MM.1S (cell line): ENCODE measurements at regions not wholly inside any gene's neighbourhood (a gene's known extent, or its start where the extent isn't known, plus 50 kb on each side); places are given as distances from the start of the nearest gene placed in this dataset.

Experiments
- DNase-seq: peaks from one replicate; pipeline ENCODE4 v3.0.0-alpha.2; 2015
- H2AFZ ChIP-seq: fragments of 300-600 bp; sonication (generic); 2 replicates; pipeline ENCODE4 v1.6.0; 2016; ENCODE audit warnings: antibody characterized with exemption, low read length
- H3F3A ChIP-seq: fragments of 300-600 bp; sonication (generic); 2 replicates; pipeline ENCODE4 v1.6.1; 2016; ENCODE audit warnings: mild to moderate bottlenecking, antibody characterized with exemption, low read length, moderate library complexity, mixed read lengths; ENCODE audit not compliant: insufficient read depth
- H3K27ac ChIP-seq: fragments of 300-600 bp; sonication (generic); 2 replicates; pipeline ENCODE4 v1.5.1; 2016; ENCODE audit warnings: mild to moderate bottlenecking, low read length
- H3K27me3 ChIP-seq: fragments of 300-600 bp; sonication (generic); replicated peaks from 2 replicates; pipeline ENCODE4 v1.6.0; 2016; ENCODE audit warnings: low read length; ENCODE audit not compliant: insufficient read depth
- H3K36me3 ChIP-seq: fragments of 300-600 bp; sonication (generic); replicated peaks from 2 replicates; pipeline ENCODE4 v1.6.1; 2016; ENCODE audit warnings: mild to moderate bottlenecking, low read length, mixed read lengths; ENCODE audit not compliant: insufficient read depth
- H3K4me1 ChIP-seq: fragments of 300-600 bp; sonication (generic); 2 replicates; pipeline ENCODE4 v1.6.1; 2016; ENCODE audit warnings: low read length, mixed read lengths
- H3K4me2 ChIP-seq: fragments of 300-600 bp; sonication (generic); 2 replicates; pipeline ENCODE4 v1.6.0; 2016; ENCODE audit warnings: low read depth, low read length
- H3K4me3 ChIP-seq: fragments of 300-600 bp; sonication (generic); 2 replicates; pipeline ENCODE4 v1.5.1; 2016; ENCODE audit warnings: low read length, mixed read lengths
- H3K79me2 ChIP-seq: fragments of 300-600 bp; sonication (generic); 2 replicates; pipeline ENCODE4 v1.6.1; 2016; ENCODE audit warnings: mixed run types, low read length, mixed read lengths
- H3K9ac ChIP-seq: fragments of 300-600 bp; sonication (generic); 2 replicates; pipeline ENCODE4 v1.6.1; 2016; ENCODE audit warnings: low read length, mixed read lengths
- H3K9me2 ChIP-seq: fragments of 300-600 bp; sonication (generic); replicated peaks from 2 replicates; pipeline ENCODE4 v1.6.1; 2016; ENCODE audit warnings: mild to moderate bottlenecking, low read length, mixed read lengths; ENCODE audit not compliant: insufficient read depth
- H3K9me3 ChIP-seq: fragments of 300-600 bp; sonication (generic); replicated peaks from 2 replicates; pipeline ENCODE4 v1.6.1; 2016; ENCODE audit warnings: mild to moderate bottlenecking, low read length, mixed read lengths; ENCODE audit not compliant: insufficient read depth
- H4K20me1 ChIP-seq: fragments of 300-600 bp; sonication (generic); 2 replicates; pipeline ENCODE4 v1.6.1; 2016; ENCODE audit warnings: mild to moderate bottlenecking, low read length, moderate library complexity, mixed read lengths; ENCODE audit not compliant: insufficient read depth
- EZH2 ChIP-seq: fragments of 300-600 bp; sonication (generic); optimal IDR thresholded peaks from 2 replicates; pipeline ENCODE3; 2017; ENCODE audit warnings: low read depth, mild to moderate bottlenecking, antibody characterized with exemption, low read length, mixed read lengths
- EZH2phosphoT487 ChIP-seq: fragments of 300-600 bp; sonication (generic); IDR thresholded peaks from 2 replicates; pipeline ENCODE4 v1.6.1; 2018; ENCODE audit warnings: antibody characterized with exemption, low read length
- TF ChIP-seq, protein P1 (sequence below): fragments of 300-600 bp; sonication (generic); IDR thresholded peaks from 2 replicates; pipeline ENCODE4 v1.5.1; 2016; ENCODE audit warnings: antibody characterized with exemption, low read length, mixed read lengths

DNA sequence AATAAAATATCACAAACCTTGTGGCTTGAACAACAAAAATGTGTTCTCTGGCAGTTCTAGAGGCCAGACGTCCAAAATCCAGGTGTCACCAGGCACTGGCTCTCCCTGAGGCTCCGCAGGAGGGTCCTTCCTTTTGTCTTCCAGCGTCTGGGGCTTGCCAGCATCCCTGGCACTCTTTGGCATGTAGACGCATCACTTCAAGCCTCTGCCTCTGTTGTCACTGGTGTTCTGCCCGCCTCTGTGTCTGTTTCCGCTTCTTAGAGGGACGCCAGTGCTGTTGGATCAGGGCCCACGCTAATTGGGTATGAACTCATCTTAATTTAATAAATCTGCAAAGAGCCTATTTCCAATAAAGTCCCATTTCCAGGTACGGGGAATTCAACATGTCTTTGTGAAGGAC lies 273.7 kb upstream of the C1orf174 start:
- Histone ChIP-seq H3K27me3 (peaks cover 65% of the 10 kb centered on the region), H3K27ac (no peak overlapping the region), H3K4me1 (no peaks in the 10 kb centered on the region), H3K9me3 (no peaks in the 10 kb centered on the region), H3K4me2 (no peak overlapping the region), H3K36me3 (no peaks in the 10 kb centered on the region), H3K9me2 (no peaks in the 10 kb centered on the region), H2AFZ (no peak overlapping the region), H3F3A (no peaks in the 10 kb centered on the region), H4K20me1 (no peaks in the 10 kb centered on the region), H3K4me3 (no peak overlapping the region), H3K79me2 (no peaks in the 10 kb centered on the region), H3K9ac (no peak overlapping the region)
- TF ChIP-seq EZH2 (no peak), EZH2phosphoT487 (no peak)
- TF ChIP-seq, protein P1, sequence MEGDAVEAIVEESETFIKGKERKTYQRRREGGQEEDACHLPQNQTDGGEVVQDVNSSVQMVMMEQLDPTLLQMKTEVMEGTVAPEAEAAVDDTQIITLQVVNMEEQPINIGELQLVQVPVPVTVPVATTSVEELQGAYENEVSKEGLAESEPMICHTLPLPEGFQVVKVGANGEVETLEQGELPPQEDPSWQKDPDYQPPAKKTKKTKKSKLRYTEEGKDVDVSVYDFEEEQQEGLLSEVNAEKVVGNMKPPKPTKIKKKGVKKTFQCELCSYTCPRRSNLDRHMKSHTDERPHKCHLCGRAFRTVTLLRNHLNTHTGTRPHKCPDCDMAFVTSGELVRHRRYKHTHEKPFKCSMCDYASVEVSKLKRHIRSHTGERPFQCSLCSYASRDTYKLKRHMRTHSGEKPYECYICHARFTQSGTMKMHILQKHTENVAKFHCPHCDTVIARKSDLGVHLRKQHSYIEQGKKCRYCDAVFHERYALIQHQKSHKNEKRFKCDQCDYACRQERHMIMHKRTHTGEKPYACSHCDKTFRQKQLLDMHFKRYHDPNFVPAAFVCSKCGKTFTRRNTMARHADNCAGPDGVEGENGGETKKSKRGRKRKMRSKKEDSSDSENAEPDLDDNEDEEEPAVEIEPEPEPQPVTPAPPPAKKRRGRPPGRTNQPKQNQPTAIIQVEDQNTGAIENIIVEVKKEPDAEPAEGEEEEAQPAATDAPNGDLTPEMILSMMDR, result no peak
- DNase-seq, result no peak

DNA sequence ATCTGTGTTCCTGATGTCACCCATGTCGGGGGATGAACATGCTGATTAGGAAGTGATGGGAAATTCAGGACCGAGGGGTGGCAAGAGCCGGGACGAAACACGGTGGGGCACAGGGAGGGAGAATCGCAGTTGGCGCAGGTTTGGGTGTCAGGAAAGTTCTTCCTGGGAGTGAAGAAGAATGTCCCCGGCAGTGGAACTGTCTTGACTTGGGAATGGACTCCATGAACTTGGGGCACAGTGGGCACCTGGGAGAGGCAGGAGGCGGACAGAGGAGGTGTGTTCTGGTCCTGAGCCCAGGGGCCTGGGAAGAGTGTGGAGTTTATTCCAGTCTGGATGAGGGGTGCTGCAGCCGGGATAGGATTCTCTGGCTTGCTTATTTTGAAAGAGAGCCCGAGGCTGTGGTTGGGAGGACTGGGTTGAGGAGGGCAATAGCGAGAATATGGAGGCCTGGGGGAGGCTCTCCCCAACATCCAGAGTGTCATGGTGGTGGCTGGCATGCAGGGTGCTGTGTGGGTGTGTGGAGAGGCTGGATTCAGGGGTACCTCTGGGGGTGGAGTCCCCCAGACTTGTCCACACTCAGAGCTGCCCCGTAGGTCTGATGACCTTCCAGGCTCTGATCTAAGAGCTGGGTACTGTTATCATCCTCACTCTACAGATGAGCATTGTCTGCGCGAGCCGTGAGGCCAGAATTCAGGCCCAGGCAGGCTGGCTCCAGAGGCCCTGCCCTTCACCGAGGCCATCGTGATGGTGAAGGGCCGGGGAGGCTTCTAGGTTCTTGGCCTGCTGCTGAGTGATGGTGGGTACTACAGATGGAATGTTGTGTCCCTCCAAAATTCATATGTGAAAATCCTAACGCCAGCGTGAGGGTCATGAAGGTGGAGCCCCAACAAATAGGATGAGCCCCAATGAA lies 274.5 kb upstream of the C1orf174 start:
- Histone ChIP-seq H3K79me2 (no peaks in the 10 kb centered on the region), H3K4me2 (no peak overlapping the region), H3K9me3 (no peaks in the 10 kb centered on the region), H3K9me2 (no peaks in the 10 kb centered on the region), H4K20me1 (no peaks in the 10 kb centered on the region), H3K27ac (no peak overlapping the region), H3F3A (no peaks in the 10 kb centered on the region), H3K9ac (no peak overlapping the region), H2AFZ (no peak overlapping the region), H3K4me1 (no peaks in the 10 kb centered on the region), H3K27me3 (peaks cover 57% of the 10 kb centered on the region), H3K4me3 (no peak overlapping the region), H3K36me3 (no peaks in the 10 kb centered on the region)
- no peak for TF ChIP-seq EZH2phosphoT487
- TF ChIP-seq, protein P1, result no peak
- no peak for TF ChIP-seq EZH2
- DNase-seq, result no peak

DNA sequence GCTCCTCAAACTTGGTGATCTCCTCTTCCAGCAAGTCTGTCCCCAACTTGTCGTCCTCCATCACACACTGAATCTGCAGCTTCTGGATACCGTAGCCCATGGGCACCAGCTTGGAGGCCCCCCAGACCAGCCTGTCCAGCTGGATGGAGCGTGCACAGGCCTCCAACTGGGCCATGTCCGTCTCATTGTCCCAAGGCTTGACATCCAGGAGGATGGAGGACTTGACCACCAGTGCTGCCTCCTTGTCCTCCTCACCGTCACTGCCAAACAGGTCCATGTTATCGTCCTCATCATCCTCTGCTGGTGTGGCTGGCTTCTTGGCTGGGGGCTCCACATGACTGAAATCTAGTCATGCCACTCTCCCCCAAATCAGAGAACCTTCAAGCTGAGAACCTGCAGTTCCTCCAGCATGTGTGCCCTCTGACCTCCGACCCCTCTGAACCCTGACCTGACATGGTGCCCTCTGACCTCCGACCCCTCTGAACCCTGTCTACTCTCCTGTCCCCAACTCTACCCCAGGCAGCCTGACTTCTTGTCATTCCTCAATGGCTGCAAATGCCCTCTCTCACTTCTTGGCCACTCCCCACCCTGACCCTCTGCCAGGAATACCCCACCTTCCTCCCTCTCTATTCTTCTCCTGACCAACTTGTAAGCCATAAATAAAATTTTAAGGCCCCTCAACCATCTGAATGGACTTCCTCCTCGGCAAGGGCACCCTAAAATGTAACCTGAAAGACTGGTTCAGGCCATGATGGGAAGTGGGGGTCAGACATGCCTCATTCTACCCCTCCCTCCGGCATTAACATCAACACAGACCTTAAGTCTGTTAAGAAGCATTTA lies 275.7 kb upstream of the C1orf174 start:
- H3K27ac ChIP-seq, result no peak overlapping the region
- no peaks in the 10 kb centered on the region for H3K4me1 ChIP-seq
- no peaks in the 10 kb centered on the region for H4K20me1 ChIP-seq
- H3F3A ChIP-seq, result no peaks in the 10 kb centered on the region
- no peak overlapping the region for H3K4me2 ChIP-seq
- peaks cover 53% of the 10 kb centered on the region for H3K27me3 ChIP-seq
- DNase-seq, result no peak
- no peak overlapping the region for H3K4me3 ChIP-seq
- H3K36me3 ChIP-seq, result no peaks in the 10 kb centered on the region
- no peak overlapping the region for H3K9ac ChIP-seq
- TF ChIP-seq, protein P1, result no peak
- TF ChIP-seq EZH2 (no peak), EZH2phosphoT487 (no peak)
- no peaks in the 10 kb centered on the region for H3K79me2 ChIP-seq
- H2AFZ ChIP-seq, result no peak overlapping the region
- H3K9me2 ChIP-seq, result no peaks in the 10 kb centered on the region
- H3K9me3 ChIP-seq, result no peaks in the 10 kb centered on the region
